IPS-18c (cell line): ENCODE measurements at regions not wholly inside any gene's neighbourhood (a gene's known extent, or its start where the extent isn't known, plus 50 kb on each side); places are given as distances from the start of the nearest gene placed in this dataset.

Experiments
- H3K4me3 ChIP-seq: 2 replicates; pipeline ENCODE4 v1.7.0; 2013; ENCODE audit warnings: low read depth, mild to moderate bottlenecking, low read length, moderate library complexity; ENCODE audit not compliant: insufficient read depth
- H3K9me3 ChIP-seq: one replicate; pipeline ENCODE4 v1.6.1; 2013; ENCODE audit warnings: mild to moderate bottlenecking, low read length, moderate library complexity; ENCODE audit not compliant: control insufficient read depth, insufficient read depth

DNA sequence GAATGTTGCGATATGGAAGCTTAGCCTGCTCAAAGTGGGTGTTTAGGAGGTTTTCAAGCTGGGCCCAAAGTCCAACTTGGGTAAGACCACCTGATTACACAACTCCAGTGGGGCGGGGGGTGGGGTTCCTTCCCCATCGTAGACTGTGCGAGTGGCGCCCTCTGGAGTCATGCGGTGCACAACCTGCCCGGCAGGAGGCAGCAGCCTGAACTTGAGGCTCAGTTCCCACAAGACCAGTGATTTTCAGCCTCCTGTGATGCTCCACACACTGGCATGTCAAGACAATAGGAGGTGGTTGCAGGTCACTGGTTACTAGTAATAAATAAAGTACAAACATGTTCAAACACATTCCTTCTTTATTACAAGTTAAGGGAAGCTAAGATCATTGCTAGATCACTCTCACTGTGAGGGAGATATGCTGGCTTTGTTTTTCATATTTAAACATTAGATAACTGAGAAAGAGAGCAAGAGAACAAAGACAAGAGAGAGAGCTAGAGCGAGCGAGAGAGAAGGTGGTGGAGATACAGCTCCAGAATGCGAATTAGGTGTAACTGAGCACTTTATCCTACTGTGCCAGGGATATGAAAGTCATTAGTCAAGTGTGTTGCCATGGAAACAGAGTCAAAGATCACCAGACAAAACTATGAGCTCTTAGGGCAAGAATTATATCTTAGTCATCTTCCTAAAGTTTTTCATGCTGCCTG lies 97.4 kb upstream of the BMPER start:
- no peaks in the 10 kb centered on the region for H3K9me3 ChIP-seq

DNA sequence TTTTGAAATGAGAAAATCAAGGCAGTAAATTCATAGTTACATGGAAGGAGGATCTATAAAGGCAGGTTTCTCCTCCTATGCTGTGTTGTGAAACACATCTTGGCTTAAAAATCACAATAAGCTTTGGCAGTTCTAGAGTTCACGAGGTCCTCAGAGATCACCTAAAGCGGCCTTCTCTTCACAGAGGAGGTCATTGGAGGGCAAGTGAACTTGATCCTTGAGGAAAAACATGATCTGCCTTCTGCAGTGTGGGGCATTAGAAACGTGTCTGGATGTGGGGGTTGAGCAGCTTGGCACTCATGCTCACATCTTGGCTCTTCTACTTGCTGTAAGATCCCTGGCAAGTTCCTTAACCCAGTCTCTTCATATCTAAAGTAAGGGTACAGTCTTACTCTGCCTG lies 96.1 kb upstream of the BMPER start:
- H3K9me3 ChIP-seq, result no peaks in the 10 kb centered on the region
- H3K4me3 ChIP-seq, result no peak overlapping the region

More for the DNA sequence above, 97.4 kb upstream of the BMPER start:
- no peak overlapping the region for H3K4me3 ChIP-seq

DNA sequence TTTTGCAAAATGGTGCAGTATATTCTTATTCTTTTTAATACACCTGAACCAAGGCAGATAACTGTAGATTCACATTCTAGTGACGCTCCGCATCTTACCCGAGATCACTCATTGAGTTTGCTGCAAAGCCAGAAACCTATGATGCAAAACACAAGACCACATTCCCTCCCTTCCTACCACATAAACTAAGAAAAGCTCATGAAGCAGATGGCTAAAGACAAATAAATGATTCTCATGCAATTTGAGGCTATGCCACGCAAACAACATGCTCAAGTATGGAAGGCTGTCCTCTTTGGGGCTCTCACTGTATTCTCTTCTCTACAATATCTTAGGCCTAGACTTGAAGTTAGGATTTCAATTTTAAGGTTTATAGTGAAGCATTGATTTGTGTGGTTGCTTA lies 95.0 kb upstream of the BMPER start:
- Histone ChIP-seq H3K4me3 (no peak overlapping the region), H3K9me3 (no peaks in the 10 kb centered on the region)

DNA sequence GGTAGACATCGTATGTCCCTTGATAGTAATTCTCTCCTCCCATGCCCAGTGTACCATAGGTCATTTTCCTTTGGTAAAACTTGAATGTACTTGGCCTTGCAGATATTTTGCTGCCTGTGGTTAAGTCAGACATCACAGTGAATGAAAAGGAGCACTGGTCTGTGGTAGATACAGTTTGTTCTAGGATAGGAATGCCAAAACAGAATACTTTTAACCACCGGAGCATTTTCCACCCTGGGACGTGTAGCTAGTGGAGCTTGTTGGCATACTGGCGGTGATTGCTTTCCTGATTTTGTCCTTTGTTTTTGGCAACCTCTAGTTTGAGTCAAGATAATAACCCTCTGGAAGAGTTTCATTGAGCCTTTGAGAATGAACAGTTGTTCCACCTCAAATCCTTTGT lies 92.0 kb upstream of the BMPER start:
- H3K9me3 ChIP-seq, result no peaks in the 10 kb centered on the region

DNA sequence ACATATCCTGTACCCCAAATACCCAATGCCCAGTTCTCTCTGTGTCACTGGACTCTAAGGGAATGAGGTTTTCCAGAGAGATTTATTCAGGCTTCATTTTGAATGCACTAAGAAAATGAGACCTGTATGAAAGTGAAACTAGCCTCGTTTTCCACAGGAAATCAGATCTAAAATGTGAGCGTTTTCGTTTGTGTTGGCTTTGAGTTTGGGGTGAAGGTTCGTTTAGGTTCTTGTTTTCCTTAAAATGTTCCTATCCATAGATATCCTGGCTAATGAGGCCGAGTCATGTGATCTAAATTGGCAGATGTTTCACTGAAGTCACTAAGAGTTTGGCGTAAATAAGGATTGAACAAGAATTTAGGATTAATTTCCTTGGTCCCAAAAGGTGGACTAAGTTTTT lies 90.9 kb upstream of the BMPER start:
- Histone ChIP-seq H3K9me3 (no peaks in the 10 kb centered on the region), H3K4me3 (no peak overlapping the region)

More for the DNA sequence above, 92.0 kb upstream of the BMPER start:
- no peak overlapping the region for H3K4me3 ChIP-seq

DNA sequence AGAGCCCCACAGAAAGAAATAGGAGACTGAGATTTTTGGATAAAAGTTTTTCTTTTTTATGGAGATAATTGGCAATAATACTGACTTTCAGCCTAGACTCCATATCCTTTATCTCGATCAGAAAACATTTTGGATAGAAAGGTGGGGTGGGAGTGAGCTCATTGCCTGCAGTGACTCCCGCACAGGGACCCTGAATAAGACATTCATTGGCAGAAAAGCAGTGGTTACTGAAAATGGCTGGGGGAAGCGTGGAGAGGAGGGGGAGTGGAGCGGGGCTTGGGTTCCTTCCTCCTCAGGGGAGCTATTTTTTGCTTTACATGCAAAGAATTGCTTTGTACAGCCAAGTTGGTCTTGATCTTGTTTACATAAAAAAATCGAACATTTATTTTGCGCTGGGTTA lies 90.4 kb upstream of the BMPER start:
- no peak overlapping the region for H3K4me3 ChIP-seq

DNA sequence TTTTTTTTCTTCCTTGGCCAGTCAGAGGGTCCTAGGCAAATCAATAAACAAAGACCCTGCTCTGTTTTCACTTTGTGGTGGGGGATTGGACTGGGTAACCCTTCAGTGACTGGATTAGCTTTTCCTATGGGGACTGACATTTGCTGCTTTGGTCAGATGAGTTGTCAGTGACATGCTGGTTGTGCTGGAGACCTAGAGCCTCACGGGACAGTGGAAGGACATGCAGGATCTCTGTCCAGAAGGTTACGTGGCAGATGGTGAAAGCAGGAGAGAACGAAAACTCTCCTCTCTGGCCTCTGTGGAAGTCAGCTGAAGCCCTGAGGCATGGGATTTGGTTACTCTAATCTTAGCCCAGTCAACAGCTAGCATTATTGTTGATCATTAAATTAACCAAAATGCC lies 90.0 kb upstream of the BMPER start:
- H3K9me3 ChIP-seq, result no peaks in the 10 kb centered on the region
- H3K4me3 ChIP-seq, result no peak overlapping the region

More for the DNA sequence above, 90.4 kb upstream of the BMPER start:
- H3K9me3 ChIP-seq, result no peaks in the 10 kb centered on the region

DNA sequence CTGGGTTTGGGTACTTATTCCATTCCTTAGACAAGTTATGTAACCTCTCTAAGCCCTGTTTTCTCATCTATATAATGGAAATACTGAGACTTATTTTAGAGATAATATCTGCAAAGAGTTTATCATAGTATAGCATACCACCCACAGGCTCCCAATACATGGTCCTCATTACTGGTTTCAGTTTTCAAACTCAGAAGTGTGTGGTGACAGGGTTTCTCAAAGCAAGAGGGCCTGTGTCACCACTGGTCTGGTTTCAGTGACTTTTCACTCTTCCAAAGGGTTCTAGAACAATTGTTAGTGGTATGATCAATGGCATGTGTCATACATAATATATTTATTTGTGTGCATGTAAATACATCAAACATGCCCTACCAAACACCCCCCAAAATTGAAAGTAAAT lies 89.2 kb upstream of the BMPER start:
- H3K4me3 ChIP-seq, result no peak overlapping the region

DNA sequence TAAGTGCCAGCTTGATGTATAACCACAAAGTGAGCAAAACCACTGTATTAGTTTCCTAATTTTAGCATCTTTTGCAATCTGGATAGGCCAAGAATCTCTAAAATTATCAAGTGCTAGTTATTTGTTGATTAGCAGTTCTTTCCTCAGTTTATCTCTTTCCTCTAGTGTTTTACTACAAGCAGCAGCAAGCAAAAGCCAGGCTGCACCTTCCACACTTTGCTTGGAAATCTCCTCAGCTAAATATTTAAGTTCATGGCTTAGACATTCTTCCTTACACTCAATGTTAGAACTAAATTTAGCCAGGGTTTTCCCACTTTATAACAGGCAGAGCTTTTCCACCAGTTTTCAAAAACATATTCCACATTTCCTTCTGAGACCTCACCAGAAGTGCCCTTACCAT lies 85.7 kb upstream of the BMPER start:
- H3K4me3 ChIP-seq, result no peak overlapping the region
- H3K9me3 ChIP-seq, result no peaks in the 10 kb centered on the region

More for the DNA sequence above, 89.2 kb upstream of the BMPER start:
- no peaks in the 10 kb centered on the region for H3K9me3 ChIP-seq

DNA sequence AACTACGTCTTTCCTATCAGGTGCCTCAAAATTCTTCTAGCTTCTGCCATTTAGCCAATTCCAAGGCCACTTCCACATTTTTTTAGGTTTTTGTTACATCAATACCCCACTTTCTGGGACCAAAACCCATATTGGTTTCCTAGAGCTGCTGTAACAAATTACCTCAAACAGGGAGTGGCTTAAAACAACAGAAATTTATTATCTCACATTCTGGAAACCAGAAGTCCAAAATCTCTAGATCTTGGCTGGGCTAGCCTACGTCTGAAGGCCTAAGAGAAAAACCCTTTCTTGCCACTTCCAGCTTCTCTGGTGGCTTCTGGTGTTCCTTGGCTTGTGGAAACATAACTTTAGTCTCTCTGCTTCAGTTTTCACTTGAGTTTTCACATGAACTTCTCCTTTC lies 85.1 kb upstream of the BMPER start:
- Histone ChIP-seq H3K9me3 (no peaks in the 10 kb centered on the region), H3K4me3 (no peak overlapping the region)

DNA sequence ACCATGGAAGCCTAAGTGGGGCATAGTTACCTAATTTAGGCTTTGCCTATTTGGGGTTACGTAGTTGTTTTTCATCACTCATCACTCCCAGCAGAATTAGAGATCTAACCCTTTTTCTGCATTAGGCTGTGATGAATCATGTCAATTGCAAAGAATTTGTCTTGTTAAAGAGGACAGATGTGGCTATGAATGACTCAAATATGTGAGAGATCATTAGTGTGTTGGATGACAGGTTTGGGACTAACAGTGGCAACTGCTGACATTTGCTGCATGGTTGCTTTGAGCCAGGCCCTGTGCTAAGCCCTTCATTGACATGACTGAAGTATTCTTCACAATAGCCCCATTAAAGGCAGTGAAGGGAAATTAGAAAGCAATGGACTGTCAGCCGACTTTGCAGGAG lies 83.4 kb upstream of the BMPER start:
- H3K4me3 ChIP-seq, result 0 out of 2 replicates have a peak overlapping the region, but pooled peaks have one; percentile 15
- H3K9me3 ChIP-seq, result no peaks in the 10 kb centered on the region

DNA sequence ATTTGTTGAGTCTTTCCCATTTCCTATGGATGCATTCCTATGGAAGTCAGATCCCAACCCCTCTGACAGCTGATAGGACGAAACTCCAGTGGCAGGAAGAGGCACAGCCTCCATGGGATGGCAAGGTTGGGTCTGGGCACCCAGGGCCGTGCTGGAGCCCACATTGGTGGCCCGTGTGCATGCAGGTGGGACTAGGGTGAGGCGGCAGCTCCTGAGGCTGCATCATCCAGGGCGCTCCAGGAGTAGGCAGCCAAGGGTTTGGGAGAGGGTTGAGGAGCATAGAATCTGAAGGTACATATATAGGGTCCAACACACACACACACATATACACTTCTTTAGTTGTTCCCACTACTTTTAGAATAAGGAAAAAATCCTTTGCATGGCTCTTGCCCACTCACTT lies 81.4 kb upstream of the BMPER start:
- no peak overlapping the region for H3K4me3 ChIP-seq
- no peaks in the 10 kb centered on the region for H3K9me3 ChIP-seq

DNA sequence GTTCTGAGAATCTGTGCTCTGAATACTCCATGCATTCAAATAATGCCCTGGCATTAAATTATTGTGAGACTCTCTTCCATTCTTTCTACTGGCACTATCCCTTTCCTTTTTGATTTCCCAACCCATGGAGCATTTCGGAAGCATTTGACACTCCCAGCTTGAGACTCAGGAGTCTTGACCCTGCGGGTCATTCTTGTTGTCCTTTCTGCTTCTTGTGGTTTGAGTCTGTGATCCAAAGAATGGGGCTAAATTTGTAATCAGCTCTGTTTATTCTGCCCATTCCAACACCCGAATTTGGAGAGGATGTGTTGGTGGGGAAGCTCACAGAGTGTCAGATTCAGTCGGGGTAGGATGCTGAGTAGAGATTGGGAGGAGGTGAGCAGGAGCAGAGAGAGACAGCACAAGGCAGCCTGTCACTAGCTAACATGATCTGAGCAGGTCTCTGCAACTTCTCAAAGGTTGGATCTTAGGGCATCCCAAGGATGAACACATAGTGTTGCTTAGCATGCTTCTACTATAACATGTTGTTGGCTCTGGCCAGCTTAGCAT lies 80.4 kb upstream of the BMPER start:
- Histone ChIP-seq H3K4me3 (no peak overlapping the region), H3K9me3 (no peaks in the 10 kb centered on the region)

DNA sequence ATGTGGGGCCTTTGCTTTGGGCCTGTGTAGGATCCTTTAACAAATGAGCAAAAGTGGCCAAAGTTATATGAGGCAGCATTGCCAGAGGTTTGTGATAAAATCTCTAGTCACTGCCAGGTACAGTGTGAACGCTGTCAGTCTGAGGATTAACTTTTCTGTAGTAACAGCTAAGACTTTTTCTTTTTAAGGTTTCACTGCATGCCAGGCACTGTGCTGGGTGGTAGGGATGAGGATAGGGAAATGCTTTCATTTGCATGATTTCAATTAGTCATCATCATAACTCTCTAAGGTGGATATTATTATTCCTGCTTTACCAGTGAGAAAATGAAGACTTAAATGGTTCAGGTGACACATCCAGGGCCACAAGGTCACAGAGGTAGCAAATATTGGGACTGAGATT lies 79.7 kb upstream of the BMPER start:
- H3K9me3 ChIP-seq, result no peaks in the 10 kb centered on the region
- no peak overlapping the region for H3K4me3 ChIP-seq

DNA sequence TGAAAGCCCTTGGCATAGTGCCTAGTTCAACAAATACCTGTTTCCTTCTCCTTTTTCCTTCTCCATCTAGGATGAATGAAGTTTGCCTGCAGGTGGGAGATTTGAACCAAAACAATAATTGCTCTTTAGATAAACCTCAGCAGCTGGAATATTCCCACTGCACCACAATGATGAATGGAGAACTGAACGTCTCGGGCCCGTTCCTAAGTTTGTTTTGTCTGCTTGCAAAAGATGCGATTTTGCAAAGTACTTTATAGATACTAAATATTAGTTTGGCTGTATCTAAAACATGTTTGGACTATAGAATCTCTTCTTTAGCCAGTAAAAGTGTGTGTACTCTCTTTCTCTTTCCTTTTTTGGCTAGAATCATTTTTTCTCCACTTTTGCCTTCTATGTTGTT lies 75.8 kb upstream of the BMPER start:
- no peak overlapping the region for H3K4me3 ChIP-seq
- no peaks in the 10 kb centered on the region for H3K9me3 ChIP-seq

DNA sequence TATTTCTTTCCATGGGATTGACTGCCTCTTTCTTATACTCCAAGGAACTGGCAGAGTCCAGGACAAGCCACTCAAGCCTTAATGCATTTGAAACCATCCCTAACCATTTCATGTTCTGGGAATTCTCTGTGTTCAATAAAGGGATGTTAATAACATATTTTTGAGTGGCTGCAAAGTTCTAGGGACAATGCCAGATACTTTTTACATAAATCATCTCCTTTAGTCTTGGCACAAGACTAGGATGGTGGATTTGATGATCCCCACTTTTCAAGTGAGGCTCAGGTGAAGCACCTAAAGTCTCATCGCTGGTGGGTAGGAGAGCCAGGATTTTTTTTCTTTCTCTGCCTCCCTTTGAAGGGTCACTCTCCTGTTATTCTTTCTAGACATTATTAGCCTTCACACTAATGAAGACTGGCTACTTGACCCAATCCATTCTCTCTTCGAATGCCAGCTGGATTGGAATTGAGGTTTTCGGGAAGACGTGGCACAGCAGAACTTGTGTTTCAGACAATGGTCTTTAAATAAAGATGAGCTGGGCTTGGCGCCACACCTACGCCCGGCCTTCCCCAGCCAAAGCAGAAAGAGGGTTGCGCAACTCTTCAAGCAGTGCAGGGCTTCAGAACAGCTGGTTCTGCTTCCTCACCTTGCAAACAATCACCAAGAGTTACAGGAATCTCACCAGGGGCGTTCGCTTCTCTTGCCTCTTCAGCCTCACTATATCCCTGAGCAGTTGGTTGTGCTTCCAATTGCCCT lies 73.8 kb upstream of the BMPER start:
- no peak overlapping the region for H3K4me3 ChIP-seq
- H3K9me3 ChIP-seq, result no peaks in the 10 kb centered on the region

DNA sequence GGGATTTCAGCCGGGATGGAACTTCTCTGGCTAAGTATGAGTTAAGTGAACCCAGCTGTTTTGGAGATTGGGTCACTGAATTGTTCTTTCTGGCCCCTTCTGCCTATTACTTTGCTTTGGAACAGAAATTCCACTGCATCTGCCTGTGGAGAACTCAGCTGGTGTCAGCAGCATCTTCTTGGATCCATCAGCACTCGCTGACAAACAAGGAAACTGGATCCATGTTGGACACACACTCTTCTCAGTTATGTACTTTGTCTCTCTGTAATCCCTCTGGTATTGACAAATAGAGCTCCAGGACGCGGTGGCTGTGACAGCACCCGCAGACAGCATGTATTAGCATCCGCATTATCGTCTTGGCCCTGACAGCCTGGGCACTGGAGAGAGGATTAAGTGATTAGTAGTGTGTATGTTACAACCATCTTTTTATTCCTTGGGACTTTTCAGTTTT lies 73.0 kb upstream of the BMPER start:
- no peaks in the 10 kb centered on the region for H3K9me3 ChIP-seq
- no peak overlapping the region for H3K4me3 ChIP-seq

DNA sequence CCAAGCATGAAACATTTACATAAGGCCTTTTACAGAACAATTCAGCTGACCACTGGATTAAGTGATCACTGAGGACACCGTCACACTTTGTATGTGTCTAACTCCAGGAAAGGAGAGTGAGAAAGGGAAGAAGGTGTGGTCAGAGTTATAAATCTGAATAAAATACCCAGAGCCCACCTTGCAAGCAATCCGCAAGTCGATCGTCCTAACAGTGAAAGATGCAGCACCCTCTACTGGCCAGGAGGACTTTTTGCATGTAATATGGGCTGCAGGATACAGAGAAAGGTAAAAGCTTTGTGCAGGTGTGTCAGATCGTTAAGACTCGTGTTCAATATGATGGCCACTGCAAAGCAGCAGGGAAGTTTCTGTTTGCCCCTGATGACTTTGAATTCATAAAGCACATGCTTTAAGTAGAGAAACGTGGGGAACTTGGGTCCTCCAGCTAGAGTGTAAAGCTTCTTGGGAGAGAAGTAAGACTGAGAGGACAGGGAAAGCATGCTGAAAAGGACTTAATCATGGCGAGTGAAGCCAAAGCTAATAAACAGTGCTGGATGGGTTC lies 68.5 kb upstream of the BMPER start:
- H3K9me3 ChIP-seq, result no peaks in the 10 kb centered on the region
- no peak overlapping the region for H3K4me3 ChIP-seq
